HCEC 1CT (cell line): ENCODE measurements at regions not wholly inside any gene's neighbourhood (a gene's known extent, or its start where the extent isn't known, plus 50 kb on each side); places are given as distances from the start of the nearest gene placed in this dataset.

Source experiments
- DNase-seq: peaks from one replicate; pipeline ENCODE4 v3.0.0-alpha.2; 2017

DNA sequence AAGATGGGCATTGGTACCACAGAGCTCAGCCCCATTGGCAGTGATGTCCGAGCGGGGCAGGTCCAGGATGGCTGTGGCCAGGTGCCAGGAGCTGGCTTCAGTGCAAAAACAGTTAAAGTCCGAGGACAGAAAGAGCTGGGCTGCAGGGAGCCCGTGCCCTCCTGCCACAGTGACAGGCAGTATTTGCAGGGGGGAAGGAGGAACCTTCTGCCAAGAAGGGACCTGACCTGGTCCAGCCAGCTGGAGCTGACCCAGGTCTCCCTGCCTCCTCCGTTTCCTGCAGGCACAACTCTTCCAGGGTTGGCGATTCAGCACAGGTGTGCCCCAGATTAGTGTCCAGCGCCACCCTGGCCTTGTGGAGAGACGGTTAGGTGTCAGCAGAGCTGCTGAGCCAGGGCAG is 199.0 kb downstream of the ENGASE start:
- no peak for DNase-seq

- no peak for DNase-seq
Measured at GRCh38 chr17:79272666-79273219, 198.1 kb downstream of the ENGASE start.

- DNase-seq, result no peak
Measured at GRCh38 chr17:79272220-79272619, 197.6 kb downstream of the ENGASE start.

- DNase-seq, result no peak
Measured at GRCh38 chr17:79269620-79270019, 195.0 kb downstream of the ENGASE start.

- no peak for DNase-seq
Measured at GRCh38 chr17:79263191-79263590, 188.6 kb downstream of the ENGASE start.

GRCh38 chr17:79262624-79263023 is 188.0 kb downstream of the ENGASE start:
- no peak for DNase-seq

GRCh38 chr17:79261355-79262072 is 186.9 kb downstream of the ENGASE start:
- no peak for DNase-seq

- DNase-seq, result no peak
Measured at GRCh38 chr17:79258843-79259242, 184.2 kb downstream of the ENGASE start.

GRCh38 chr17:79258041-79258440 is 183.4 kb downstream of the ENGASE start:
- no peak for DNase-seq

- no peak for DNase-seq
Measured at GRCh38 chr17:79255926-79256585, 181.4 kb downstream of the ENGASE start.

DNA sequence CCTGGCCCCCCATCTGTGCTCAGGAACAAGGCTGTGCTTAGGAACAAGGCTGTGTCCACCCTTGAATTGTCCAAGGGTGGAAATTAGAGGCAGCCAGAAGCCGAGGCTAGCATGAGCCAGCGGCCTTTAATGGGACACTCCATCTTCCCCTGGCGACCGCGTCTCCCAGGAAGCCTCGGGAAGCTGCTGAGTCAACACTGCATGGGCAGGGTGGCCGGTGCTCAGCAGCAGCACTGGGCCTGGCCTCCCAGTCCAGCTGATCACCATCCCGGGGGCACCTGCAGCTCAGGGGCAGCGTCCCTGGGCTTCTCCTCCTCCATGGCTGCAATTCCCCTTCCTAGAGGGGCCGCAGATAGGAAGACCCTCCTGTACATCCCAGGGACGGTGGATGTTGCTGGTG is 180.8 kb downstream of the ENGASE start:
- no peak for DNase-seq

DNA sequence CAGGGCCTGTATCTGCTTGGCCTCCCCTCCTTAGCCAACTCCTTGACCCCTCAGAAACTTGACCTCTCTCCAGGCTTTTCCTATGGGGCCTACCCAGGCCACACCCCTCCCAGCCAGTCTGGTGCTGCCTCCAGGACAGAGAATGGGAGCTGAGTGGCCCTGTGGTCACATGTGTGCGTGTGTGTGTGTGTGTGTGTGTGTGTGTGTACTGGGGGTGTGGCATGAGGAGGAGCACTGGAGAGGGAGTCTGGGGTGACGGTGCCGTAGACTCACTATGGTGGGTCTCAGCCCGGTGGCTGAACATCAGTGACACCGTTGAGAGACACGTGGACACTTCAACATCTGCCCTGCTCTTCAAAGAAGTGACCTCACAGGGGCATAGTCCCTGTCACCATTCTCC is 180.4 kb downstream of the ENGASE start:
- no peak for DNase-seq

DNA sequence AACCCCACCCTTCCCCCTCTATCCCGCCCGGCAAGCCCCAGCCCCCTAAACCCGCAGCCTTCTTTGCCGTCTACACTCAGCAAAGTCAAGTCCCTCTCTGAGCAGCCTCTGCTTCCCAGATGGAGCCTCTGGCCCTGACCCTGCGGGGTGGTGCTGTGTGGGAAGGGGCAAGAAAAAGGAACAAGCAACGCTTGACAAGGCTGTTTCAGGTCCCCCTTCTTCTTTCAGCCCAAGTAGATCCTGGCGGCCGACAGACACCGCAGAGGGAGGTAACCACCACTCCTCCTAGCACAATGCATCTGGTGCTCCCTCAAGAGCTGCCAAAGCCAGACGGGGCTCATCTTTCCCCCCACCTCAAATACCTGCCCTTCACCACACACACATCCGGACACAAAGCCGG is 178.3 kb downstream of the ENGASE start:
- DNase-seq, result no peak

GRCh38 chr17:79251824-79252223 is 177.2 kb downstream of the ENGASE start:
- no peak for DNase-seq

DNA sequence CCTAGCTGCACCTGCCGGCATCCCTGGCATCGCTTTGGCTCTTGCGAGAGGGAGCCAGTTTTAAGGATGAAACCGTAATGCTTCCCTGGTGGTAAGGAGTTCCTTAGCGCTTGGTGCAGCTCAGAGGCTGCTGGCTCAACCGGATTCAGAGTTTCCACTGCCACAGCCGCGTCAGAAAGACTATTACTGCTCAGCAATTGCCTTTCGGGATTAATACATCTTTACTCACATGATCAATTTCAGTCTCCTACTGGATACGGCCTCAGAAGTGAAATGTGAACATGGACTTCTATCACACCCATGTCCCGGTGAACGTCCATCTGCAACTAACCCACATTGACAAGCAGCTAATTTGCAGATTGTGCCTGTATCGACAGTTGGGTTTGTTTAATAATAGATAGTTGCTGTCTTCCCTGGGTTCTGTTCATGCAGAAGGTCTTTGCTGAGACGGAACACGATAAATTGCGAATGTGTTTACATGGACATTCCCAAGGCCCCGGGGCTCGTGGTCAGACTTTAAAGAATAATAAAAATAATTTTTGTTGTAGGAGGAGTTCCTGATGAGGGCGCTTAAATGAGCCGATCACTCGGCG is 175.4 kb downstream of the ENGASE start:
- no peak for DNase-seq

DNA sequence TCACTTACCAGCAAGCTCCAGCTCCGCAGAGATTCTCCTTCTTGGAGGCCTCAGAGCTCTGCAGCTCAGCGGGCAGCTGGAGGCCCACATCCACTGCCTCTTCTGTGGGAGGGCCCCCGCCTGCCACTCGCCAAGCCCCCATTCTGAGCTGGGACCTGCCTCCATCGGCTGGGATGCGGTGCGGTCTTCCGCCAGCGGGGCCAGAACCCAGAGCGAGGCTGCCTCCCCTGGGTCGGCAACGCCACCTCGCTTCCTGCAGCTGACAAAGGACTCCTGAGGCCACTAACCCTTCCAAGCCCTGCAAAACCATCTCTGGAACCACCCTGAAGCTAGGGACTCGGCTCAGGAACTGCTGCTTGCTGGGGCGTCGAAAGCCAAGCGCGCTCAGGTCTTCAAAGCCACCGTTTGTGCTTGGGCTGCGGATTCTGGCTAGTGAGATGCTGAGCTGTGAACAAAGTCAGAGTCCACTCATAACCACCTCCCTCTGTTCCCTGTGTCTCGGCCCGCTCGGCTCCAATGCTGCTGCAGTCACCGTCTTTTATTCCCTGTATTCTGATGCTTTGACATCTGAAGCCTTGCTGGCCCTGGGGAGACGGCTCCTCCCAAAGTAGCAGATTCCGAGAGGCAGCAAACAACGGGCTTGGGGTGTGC is 174.3 kb downstream of the ENGASE start:
- DNase-seq, result no peak

- no peak for DNase-seq
Measured at GRCh38 chr17:79246225-79247190, 171.9 kb downstream of the ENGASE start.

DNA sequence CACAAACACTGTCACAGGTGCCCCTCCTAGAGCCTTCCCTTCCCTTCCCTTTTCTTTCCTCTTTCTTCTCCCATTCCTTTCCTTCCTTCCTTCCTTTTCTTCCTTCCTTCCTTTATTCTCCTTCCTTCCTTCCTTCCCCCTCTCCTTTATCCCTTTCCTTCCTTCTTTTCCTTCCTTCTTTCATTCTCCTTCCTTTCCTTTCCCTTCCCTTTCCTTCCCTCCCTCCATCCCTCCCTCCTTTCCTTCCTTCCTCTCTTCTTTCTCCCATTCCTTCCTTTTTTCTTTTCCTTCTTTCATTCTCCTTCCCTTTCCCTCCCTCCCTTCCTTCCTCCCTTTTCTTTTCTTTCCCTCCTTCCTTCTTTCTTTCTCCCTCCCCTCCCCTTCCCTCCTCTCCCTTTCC is 170.0 kb downstream of the ENGASE start:
- no peak for DNase-seq

DNA sequence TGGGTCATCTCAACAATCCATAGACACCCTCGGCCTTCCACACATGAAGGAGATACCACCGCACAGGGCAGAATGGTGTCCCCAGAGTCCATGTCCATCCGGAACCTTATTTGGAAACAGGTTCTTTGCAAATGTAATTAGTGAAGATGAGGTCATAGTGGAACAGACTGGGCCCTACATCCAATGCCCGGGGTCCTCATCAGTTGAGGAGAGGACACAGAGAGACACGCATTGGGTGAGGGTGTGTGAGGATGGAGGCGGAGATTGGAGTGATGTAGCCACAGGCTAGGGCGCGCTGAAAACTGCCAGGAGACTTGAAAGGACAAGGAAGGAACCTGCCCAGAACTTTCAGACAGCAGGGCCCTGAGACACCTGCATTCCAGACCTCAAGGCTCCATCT is 169.4 kb downstream of the ENGASE start:
- no peak for DNase-seq

DNA sequence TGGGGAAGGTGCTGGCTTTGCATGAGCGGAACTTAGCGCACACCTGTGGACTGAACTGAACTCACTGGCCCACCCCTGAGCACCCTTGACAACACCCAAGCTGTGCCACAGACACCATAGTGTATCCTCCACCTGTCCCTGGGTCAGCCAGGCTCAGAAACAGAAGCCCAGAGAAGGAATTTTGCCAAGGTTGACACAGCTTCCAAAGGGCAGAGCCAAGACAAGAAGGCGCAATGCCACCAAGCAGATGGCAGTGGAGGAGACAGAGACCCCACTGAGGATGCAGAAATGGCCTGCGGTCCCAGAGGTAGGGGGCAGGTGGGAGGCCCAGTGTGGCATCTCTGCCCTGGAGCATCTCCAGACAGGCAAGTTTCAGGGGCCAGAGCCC is 169.0 kb downstream of the ENGASE start:
- DNase-seq, result no peak

DNA sequence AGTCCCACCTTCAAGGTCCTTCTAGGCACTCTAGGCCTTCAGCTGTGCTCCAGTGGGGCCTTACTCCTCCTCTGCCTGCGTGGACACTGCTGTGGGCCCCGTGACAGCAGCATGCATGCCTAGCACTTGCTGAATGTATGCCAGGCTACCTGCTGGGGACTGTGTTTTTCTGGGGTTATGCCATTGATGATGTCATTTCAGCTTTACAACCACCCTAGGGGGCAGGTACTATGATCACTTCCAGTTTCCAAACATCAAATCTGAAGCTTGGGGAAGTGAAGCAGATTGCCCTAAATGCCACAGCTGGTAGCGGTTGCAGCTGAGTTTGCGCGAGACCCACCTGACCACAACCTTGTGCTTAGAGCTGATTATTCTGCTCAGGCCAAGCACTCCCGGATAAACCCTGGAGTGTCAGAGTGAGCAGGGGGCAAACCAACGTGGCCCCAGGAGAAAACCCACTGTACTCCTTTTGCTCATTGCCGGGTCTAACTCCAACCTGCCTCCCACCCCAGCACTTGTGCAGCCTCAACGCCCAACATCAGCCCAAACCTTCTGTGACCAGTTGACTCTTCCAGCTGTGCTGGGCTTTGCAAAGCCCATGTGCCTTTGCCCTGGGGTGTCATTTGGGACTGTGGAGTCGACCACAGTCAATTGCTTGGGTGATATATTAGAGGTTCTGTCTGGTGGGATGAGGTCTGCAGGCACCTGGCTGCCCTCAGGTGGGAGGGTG is 168.4 kb downstream of the ENGASE start:
- DNase-seq, result no peak

DNA sequence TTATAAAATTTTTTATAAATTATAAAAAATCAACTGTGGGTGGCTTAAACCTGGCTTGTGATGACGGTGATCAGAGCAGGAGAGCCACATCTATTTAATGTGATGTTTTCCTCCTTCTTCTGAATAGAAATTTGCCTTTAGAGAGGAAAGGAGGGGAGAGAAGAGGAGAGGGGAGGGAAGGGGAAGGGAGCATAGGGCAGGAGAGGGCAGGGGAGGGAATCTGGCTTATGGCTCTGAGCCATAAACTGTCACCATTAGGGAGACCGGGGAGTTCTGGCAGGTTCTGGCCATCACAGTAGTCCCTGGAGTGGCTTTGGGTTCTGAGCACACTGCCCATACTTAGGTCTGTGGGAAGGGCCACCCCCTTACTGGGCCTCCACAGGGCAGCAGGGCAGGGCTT is 167.8 kb downstream of the ENGASE start:
- no peak for DNase-seq
